Fibroblast of the conjunctiva (primary cell): ENCODE measurements at regions not wholly inside any gene's neighbourhood (a gene's known extent, or its start where the extent isn't known, plus 50 kb on each side); places are given as distances from the start of the nearest gene placed in this dataset.

Experiments
- DNase-seq: peaks from one replicate; pipeline ENCODE4 v3.0.0-alpha.2; 2010; ENCODE audit warnings: low read depth

GRCh38 chr6:168133687-168134559, 54.9 kb upstream of the FRMD1 start:
- no peak for DNase-seq

GRCh38 chr6:168133168-168133561, 54.2 kb upstream of the FRMD1 start:
- no peak for DNase-seq

GRCh38 chr6:168132531-168133167, 53.6 kb upstream of the FRMD1 start:
- DNase-seq: no peak

GRCh38 chr6:168131464-168132415, 52.7 kb upstream of the FRMD1 start:
- no peak for DNase-seq

- DNase-seq: no peak
Measured at GRCh38 chr6:168130697-168131371, 51.8 kb upstream of the FRMD1 start.

- DNase-seq: no peak
Measured at GRCh38 chr6:168130168-168130696, 51.2 kb upstream of the FRMD1 start.

GRCh38 chr6:168129292-168130167, 50.5 kb upstream of the FRMD1 start:
- no peak for DNase-seq

GRCh38 chr6:168128631-168129291, 49.7 kb upstream of the FRMD1 start:
- no peak for DNase-seq
